ENCODE measurements at regions not wholly inside any gene's neighbourhood (a gene's known extent, or its start where the extent isn't known, plus 50 kb on each side); places are given as distances from the start of the nearest gene placed in this dataset.

GRCh38 chr4:175871774-175872405 lies 59.8 kb upstream of the GPM6A start:
- DNase-seq = peak; percentile 7

GRCh38 chr4:175873707-175874106 lies 61.6 kb upstream of the GPM6A start:
- DNase-seq = no peak

- no peak for DNase-seq
Observed at GRCh38 chr4:175874306-175874705, 62.2 kb upstream of the GPM6A start.

GRCh38 chr4:175875993-175876771 lies 64.1 kb upstream of the GPM6A start:
- no peak for DNase-seq

- no peak for DNase-seq
Observed at GRCh38 chr4:175882891-175883290, 70.8 kb upstream of the GPM6A start.

- peak; percentile 1 for DNase-seq
Observed at GRCh38 chr4:175884048-175884447, 72.0 kb upstream of the GPM6A start.

GRCh38 chr4:175891231-175891630 lies 79.2 kb upstream of the GPM6A start:
- DNase-seq = no peak

- peak; percentile 12 for DNase-seq
Observed at GRCh38 chr4:175891851-175892250, 79.8 kb upstream of the GPM6A start.

- no peak for DNase-seq
Observed at GRCh38 chr4:175905925-175906324, 93.9 kb upstream of the GPM6A start.

GRCh38 chr4:175906384-175906783 lies 94.3 kb upstream of the GPM6A start:
- DNase-seq = no peak

- DNase-seq = no peak
Observed at GRCh38 chr4:175910700-175911099, 98.6 kb upstream of the GPM6A start.

- DNase-seq = no peak
Observed at GRCh38 chr4:175916626-175917351, 104.7 kb upstream of the GPM6A start.

- DNase-seq = no peak
Observed at GRCh38 chr4:175927121-175927520, 115.1 kb upstream of the GPM6A start.

GRCh38 chr4:175929441-175929840 lies 117.4 kb upstream of the GPM6A start:
- no peak for DNase-seq

GRCh38 chr4:175929932-175930331 lies 117.9 kb upstream of the GPM6A start:
- DNase-seq = no peak

GRCh38 chr4:175930471-175930870 lies 118.4 kb upstream of the GPM6A start:
- DNase-seq = no peak

GRCh38 chr4:175932116-175932515 lies 120.1 kb upstream of the GPM6A start:
- DNase-seq = no peak

- no peak for DNase-seq
Observed at GRCh38 chr4:175934506-175934905, 122.4 kb upstream of the GPM6A start.

- no peak for DNase-seq
Observed at GRCh38 chr4:175935016-175935661, 123.1 kb upstream of the GPM6A start.

GRCh38 chr4:175944126-175944910 lies 121.3 kb upstream of the WDR17 start:
- no peak for DNase-seq

GRCh38 chr4:175946472-175947116 lies 119.0 kb upstream of the WDR17 start:
- DNase-seq = no peak
